ENCODE measurements at regions not wholly inside any gene's neighbourhood (a gene's known extent, or its start where the extent isn't known, plus 50 kb on each side); places are given as distances from the start of the nearest gene placed in this dataset.

GRCh38 chr2:139160836-139161235 is 380.6 kb upstream of the NXPH2 start:
- DNase-seq (ENCODE audit: low read depth), result peak; percentile 77
- no peak overlapping the region for H3K4me3 ChIP-seq (ENCODE audit: low read depth, low read length)

DNA sequence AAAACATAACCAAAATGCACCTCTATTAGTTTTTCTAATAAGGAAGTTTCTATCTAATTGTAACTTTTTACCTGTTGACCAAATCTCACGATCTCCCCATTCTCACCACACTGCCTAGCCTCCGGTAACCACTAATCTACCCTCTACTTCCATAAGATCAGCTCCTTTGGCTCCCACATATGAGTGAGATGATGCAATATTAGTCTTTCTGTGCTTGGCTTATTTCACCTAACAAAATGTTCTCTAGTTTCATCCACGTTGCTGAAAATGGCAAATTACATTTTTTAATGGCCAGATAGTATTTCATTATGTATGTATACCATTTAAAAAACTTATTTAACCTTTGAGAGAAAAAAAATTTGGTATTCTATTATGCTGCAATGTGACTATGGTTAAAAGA is 379.0 kb upstream of the NXPH2 start:
- no peak for DNase-seq (ENCODE audit: low read depth)
- H3K4me3 ChIP-seq (ENCODE audit: low read depth, low read length), result no peak overlapping the region

GRCh38 chr2:139156730-139157129 is 376.5 kb upstream of the NXPH2 start:
- no peak for DNase-seq (ENCODE audit: low read depth)
- H3K4me3 ChIP-seq (ENCODE audit: low read depth, low read length), result no peak overlapping the region

DNA sequence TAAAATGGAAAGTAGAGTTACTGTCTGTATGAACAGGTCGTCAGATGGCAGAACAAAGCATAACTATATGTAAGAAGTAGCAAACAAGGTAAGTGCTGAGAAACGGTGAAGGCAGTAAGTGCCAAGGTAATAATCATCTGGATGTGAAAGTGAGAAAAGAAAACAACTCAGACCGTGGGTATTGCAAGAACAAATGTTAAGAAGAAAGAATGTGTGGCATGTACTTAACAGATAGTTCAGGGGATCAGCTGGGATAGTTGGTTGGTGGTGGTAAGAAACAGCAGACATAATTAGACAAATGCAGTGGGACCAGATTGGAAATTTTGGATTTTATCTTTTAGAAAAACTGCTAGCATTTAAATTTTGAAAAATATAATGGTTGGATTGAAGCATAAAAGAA is 375.8 kb upstream of the NXPH2 start:
- no peak for DNase-seq (ENCODE audit: low read depth)

DNA sequence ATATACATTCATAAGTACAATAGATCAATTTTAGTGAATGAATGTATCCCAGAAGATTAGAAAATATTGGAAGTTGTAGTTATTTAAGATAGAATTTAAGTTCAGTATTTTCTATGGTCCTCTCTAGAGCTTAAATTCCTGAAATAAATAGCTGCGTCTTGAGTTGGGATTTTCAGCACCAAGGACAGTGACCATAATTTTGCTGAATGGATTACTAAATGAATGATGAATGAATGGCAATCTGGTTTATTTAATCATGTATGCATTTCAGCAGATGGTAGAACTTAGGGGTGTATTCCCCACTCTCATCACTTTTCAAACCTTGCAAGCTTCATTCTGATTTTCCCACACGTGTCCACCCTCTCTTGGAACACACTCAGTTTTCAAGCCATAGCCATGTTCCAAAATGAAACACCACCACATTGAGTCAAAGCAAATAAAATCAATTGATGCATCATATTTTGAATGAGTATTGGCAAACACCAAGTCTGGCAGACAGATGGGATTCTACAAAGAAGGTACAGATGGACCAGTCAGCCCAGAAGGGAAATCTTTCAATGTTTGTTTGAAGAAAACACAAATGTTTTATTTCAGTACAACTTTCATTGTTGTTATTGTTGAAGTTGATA is 362.2 kb upstream of the NXPH2 start:
- no peak overlapping the region for H3K4me3 ChIP-seq (ENCODE audit: low read depth, low read length)
- no peak for DNase-seq (ENCODE audit: low read depth)

More for the DNA sequence above, 375.8 kb upstream of the NXPH2 start:
- no peak overlapping the region for H3K4me3 ChIP-seq (ENCODE audit: low read depth, low read length)

DNA sequence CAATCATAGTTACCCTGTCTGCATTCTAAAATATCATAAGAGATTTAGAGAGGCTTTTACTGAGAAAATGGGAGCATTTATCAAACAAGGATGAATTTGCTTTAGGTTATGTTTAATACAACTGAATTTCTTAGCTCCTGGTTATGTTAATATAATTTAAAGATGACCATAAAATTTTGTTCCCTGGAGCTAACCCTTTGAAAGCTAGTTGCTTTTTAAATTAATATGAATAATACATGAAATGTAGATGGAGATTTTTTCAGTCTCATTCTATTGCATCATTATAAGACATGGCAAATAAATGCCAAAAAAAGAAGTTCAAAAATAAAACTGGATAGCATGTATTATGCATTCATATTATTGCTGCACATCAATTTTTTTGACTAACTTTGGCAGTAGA is 344.1 kb upstream of the NXPH2 start:
- H3K4me3 ChIP-seq (ENCODE audit: low read depth, low read length), result no peak overlapping the region
- DNase-seq (ENCODE audit: low read depth), result no peak

DNA sequence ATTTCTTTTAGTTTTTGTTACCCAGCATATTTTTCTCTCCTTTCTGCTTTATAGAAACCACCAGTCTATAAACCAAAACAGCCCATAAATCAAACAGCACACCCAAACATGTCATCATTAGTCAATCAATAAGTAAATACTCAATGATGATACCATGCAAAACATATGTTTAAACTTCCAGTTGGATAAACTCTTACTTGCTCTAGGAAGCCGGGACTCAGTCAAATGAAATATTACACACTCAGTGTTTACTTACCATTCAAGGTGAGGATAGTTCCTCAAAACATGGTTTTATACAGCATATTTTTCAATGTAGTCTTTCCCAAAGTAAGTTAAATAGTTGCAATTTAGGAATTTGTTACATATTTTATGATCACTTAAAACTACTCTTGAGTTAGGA is 343.6 kb upstream of the NXPH2 start:
- no peak for DNase-seq (ENCODE audit: low read depth)
- no peak overlapping the region for H3K4me3 ChIP-seq (ENCODE audit: low read depth, low read length)

GRCh38 chr2:139122711-139123158 is 342.5 kb upstream of the NXPH2 start:
- no peak overlapping the region for H3K4me3 ChIP-seq (ENCODE audit: low read depth, low read length)
- DNase-seq (ENCODE audit: low read depth), result peak; percentile 90

- no peak overlapping the region for H3K4me3 ChIP-seq (ENCODE audit: low read depth, low read length)
- DNase-seq (ENCODE audit: low read depth), result peak; percentile 15
Measured at GRCh38 chr2:139099721-139100120, 319.5 kb upstream of the NXPH2 start.

DNA sequence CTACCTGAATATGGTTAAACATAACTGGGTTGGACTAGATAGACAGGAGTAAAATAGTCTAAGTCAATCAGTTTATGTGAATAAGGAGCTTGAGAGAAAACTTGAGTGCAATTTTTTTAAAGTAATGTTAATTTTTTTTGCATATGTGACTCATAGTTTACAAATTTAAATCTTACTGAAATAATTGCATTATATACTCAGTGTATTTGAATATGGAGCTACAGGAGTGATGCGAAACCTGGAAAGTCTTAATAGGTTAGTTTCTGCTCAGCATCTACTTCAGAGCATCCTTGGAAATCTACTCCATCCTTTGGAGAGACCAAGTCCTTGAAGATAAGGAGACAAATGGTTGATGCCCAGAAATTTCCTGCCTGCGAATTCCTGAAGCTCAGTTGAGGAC is 318.8 kb upstream of the NXPH2 start:
- DNase-seq (ENCODE audit: low read depth), result no peak
- no peak overlapping the region for H3K4me3 ChIP-seq (ENCODE audit: low read depth, low read length)

DNA sequence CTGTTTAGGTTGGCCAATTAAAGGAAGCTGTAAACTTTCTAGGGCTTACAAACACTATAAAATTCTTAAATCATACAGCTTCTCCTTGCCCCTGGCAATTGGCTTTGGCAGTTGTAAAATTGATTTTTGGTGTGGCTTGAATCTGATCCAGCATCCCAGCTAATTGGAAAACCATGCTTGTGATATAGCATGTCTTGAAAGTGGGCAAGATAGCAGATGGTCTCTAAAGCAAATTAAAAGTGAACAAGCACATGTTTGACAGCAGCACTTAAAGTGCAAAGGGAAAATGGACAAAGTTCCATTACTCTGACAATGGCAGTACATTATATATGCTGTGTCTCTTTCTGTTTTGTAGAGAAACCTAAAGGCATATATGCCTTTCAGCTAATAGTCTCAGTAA is 302.9 kb upstream of the NXPH2 start:
- no peak for DNase-seq (ENCODE audit: low read depth)
- H3K4me3 ChIP-seq (ENCODE audit: low read depth, low read length), result no peak overlapping the region

GRCh38 chr2:139080244-139080643 is 300.1 kb upstream of the NXPH2 start:
- H3K4me3 ChIP-seq (ENCODE audit: low read depth, low read length), result no peak overlapping the region
- no peak for DNase-seq (ENCODE audit: low read depth)

DNA sequence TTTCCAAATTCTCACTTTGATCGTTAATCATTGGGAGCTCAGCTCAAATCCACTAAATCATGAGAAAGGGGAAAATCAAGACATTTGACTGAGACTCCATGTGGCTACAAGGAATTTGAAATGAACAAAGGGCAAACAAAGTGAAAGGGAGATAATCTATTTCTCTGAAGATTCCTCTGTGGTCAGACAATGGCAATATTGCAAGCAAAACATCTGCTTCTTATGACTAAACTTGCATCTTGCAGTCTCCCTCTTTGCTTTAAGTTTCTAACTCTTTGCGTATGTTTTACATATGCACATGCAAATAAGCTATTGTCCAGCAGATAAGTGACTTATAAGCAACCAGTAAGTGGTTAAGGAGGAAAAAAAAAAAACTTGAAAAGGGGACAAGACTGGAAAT is 299.1 kb upstream of the NXPH2 start:
- no peak for DNase-seq (ENCODE audit: low read depth)

DNA sequence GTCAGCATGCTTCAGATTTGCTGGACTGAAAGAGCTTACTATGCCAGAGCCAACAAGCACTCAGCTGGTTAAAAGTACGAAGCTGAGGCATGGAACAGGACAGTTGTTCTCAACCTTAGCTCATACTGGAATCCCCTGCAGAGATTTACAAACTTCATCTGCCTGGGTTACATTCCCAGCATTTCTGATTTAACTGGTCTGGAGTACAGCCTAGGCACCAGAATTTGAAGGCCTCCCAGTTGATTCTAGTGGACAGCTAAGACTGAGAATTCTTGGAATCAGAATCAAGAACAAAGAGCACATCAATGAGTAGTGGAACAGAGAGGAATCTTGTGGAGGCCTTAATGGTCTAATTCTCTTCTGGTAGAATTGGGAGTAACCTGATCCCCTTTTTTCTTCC is 298.2 kb upstream of the NXPH2 start:
- no peak overlapping the region for H3K4me3 ChIP-seq (ENCODE audit: low read depth, low read length)
- DNase-seq (ENCODE audit: low read depth), result no peak

More for the DNA sequence above, 299.1 kb upstream of the NXPH2 start:
- H3K4me3 ChIP-seq (ENCODE audit: low read depth, low read length), result no peak overlapping the region

- no peak overlapping the region for H3K4me3 ChIP-seq (ENCODE audit: low read depth, low read length)
- DNase-seq (ENCODE audit: low read depth), result no peak
Measured at GRCh38 chr2:139077099-139077737, 297.0 kb upstream of the NXPH2 start.

DNA sequence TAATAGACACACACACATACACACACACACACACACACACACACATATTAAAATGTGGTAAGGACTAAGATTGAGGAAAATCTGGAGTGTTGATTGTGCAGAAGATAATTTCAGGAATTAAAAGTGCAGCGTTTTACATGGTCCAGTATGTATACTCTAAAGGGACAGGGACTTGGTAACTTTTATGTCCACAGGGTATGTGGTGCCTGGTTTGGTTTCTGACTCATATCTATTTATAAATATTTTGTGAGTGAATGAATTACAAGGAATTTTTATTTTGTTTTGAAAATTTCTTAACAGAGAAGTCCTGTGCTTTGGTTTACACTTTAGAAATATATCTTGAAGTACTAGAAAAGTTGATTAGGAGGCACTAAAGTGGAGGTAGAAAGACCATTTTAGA is 287.7 kb upstream of the NXPH2 start:
- no peak overlapping the region for H3K4me3 ChIP-seq (ENCODE audit: low read depth, low read length)
- no peak for DNase-seq (ENCODE audit: low read depth)

- H3K4me3 ChIP-seq (ENCODE audit: low read depth, low read length), result no peak overlapping the region
- no peak for DNase-seq (ENCODE audit: low read depth)
Measured at GRCh38 chr2:139067072-139067471, 286.9 kb upstream of the NXPH2 start.

DNA sequence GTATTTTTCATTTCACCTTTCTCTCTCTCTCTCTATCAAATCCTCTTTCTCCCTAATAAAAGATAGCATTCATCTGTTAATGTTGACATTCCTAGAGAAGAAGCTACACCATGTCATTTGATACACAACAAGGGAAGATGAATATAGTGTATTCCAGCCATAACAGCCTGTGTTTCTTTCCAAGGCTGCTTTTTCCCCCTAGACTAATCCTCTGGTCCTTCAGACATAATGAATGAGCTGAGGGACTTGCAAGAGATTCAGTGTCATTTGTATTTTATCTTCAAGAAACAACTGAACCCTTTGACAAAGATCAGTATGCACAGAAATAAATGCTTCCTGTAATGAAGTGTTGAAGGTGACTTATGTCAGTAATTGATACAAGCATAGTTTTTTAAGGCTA is 284.0 kb upstream of the NXPH2 start:
- H3K4me3 ChIP-seq (ENCODE audit: low read depth, low read length), result no peak overlapping the region
- no peak for DNase-seq (ENCODE audit: low read depth)

GRCh38 chr2:139059617-139060016 is 279.4 kb upstream of the NXPH2 start:
- no peak overlapping the region for H3K4me3 ChIP-seq (ENCODE audit: low read depth, low read length)
- no peak for DNase-seq (ENCODE audit: low read depth)

- no peak for DNase-seq (ENCODE audit: low read depth)
- H3K4me3 ChIP-seq (ENCODE audit: low read depth, low read length), result no peak overlapping the region
Measured at GRCh38 chr2:139055202-139055601, 275.0 kb upstream of the NXPH2 start.

DNA sequence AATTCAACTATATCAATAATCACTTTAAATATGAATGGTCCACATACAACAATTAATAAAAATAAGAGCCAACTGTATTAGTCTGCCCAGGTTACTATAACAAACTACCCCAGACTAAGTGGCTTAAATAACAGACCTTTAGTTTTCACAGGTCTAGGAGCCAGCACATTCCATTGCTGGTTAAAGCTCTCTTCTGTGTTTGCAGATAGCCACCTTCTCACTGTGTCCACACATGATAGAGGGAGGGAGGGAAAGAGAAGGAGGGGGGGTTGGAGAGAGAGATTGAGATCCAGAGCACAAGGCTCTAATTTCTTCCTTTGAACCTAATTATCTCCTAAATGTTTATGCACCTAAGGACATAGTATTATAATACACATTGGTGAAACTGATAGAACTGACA is 267.8 kb upstream of the NXPH2 start:
- no peak for DNase-seq (ENCODE audit: low read depth)
- H3K4me3 ChIP-seq (ENCODE audit: low read depth, low read length), result no peak overlapping the region
